ENCODE measurements at regions not wholly inside any gene's neighbourhood (a gene's known extent, or its start where the extent isn't known, plus 50 kb on each side); places are given as distances from the start of the nearest gene placed in this dataset.

DNA sequence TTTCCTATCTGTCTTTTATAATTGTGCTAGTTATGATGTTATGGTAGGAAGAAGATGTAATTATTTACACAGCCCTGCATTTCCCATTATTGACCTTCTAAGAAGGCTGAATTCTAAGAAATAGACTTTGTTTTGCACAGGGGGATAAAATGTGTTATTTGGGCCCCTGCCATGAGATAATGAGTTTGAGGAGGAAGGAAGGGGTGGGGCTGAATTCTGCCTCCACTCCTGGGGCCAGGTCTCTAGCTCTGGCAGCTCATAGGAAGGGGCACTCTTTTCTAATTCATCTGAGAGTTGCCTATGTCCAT is 69.2 kb upstream of the GOLGA8B start:
- TF ChIP-seq, protein P1, sequence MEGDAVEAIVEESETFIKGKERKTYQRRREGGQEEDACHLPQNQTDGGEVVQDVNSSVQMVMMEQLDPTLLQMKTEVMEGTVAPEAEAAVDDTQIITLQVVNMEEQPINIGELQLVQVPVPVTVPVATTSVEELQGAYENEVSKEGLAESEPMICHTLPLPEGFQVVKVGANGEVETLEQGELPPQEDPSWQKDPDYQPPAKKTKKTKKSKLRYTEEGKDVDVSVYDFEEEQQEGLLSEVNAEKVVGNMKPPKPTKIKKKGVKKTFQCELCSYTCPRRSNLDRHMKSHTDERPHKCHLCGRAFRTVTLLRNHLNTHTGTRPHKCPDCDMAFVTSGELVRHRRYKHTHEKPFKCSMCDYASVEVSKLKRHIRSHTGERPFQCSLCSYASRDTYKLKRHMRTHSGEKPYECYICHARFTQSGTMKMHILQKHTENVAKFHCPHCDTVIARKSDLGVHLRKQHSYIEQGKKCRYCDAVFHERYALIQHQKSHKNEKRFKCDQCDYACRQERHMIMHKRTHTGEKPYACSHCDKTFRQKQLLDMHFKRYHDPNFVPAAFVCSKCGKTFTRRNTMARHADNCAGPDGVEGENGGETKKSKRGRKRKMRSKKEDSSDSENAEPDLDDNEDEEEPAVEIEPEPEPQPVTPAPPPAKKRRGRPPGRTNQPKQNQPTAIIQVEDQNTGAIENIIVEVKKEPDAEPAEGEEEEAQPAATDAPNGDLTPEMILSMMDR (IDR thresholded peaks at IDR 0.05), result no peak
- no peak for TF ChIP-seq EZH2 (IDR thresholded peaks at IDR 0.05; ENCODE audit: borderline replicate concordance, insufficient read depth, low read depth, low read length, poor library complexity, severe bottlenecking)

Data from B cell (primary cell).